GM18867 (cell line): ENCODE measurements at regions not wholly inside any gene's neighbourhood (a gene's known extent, or its start where the extent isn't known, plus 50 kb on each side); places are given as distances from the start of the nearest gene placed in this dataset.
"Not testable (repeated sequence)": the region's sequence is repeated elsewhere in the genome, so short reads cannot be mapped to it uniquely, and the experiment has no call there.

Experiments
- ATAC-seq: cut with Tn5 transposase; IDR thresholded peaks from one replicate; pipeline ENCODE4 v1.9.1; 2021; ENCODE audit warnings: mild to moderate bottlenecking, moderate library complexity; ENCODE audit not compliant: unreplicated experiment

GRCh38 chr1:116850436-116850835 lies 59.3 kb upstream of the PTGFRN start:
- ATAC-seq: no peak

- ATAC-seq: not testable (repeated sequence)
Measured at GRCh38 chr1:116851189-116851588, 58.5 kb upstream of the PTGFRN start.

- ATAC-seq: no peak
Measured at GRCh38 chr1:116851846-116852245, 57.9 kb upstream of the PTGFRN start.

GRCh38 chr1:116852367-116852766 lies 57.3 kb upstream of the PTGFRN start:
- no peak for ATAC-seq

GRCh38 chr1:116852910-116853309 lies 56.8 kb upstream of the PTGFRN start:
- ATAC-seq: no peak

GRCh38 chr1:116853680-116854402 lies 55.9 kb upstream of the PTGFRN start:
- no peak for ATAC-seq

GRCh38 chr1:116854403-116854690 lies 55.4 kb upstream of the PTGFRN start:
- no peak for ATAC-seq

- no peak for ATAC-seq
Measured at GRCh38 chr1:116854716-116855115, 55.0 kb upstream of the PTGFRN start.

GRCh38 chr1:116855191-116855619 lies 54.5 kb upstream of the PTGFRN start:
- ATAC-seq: no peak

- no peak for ATAC-seq
Measured at GRCh38 chr1:116855773-116856201, 53.9 kb upstream of the PTGFRN start.

GRCh38 chr1:116856312-116856711 lies 53.4 kb upstream of the PTGFRN start:
- no peak for ATAC-seq

- ATAC-seq: no peak
Measured at GRCh38 chr1:116857092-116857491, 52.6 kb upstream of the PTGFRN start.
